HepG2 (cell line): ENCODE measurements at regions not wholly inside any gene's neighbourhood (a gene's known extent, or its start where the extent isn't known, plus 50 kb on each side); places are given as distances from the start of the nearest gene placed in this dataset.

Experiments
- ATAC-seq: fragments of 200-7000 bp; cut with Tn5 transposase; 3 replicates; pipeline ENCODE4 v1.9.1; 2020; ENCODE audit warnings: mild to moderate bottlenecking, moderate library complexity
- BruUV-seq: library from RNA; stranded (reverse); fragments of 400-500 nt; replicated peaks from 2 replicates; lab custom pipeline; 2021; lab: Mats Ljungman, UMichigan
- CTCF ChIA-PET: fragments of 300-600 bp; formaldehyde crosslinking; extraction: SDS; loops from one replicate; lab custom pipeline; 2021; ENCODE audit warnings: low total read pairs, inconsistent platforms, low intra/inter-chr PET ratio; lab: Yijun Ruan, JAX
- POLR2A ChIA-PET: fragments of 350-600 bp; sonication (Branson Sonifier 250); formaldehyde crosslinking; loops from one replicate; lab custom pipeline; 2020; ENCODE audit warnings: antibody characterized with exemption, inconsistent platforms; lab: Yijun Ruan, JAX
- DNase-seq: peaks from one replicate; pipeline ENCODE4 v3.0.0-alpha.2; 2015; ENCODE audit warnings: low spot score
- FAIRE-seq: peaks from 3 replicates; lab custom pipeline; 2011; peaks lifted over from hg19 to GRCh38; lab: Jason Lieb, UNC
- H2AFZ ChIP-seq: one replicate; pipeline ENCODE4 v1.6.1; 2011; ENCODE audit warnings: low read length, inconsistent platforms
- H3K27ac ChIP-seq: fragments of 300-600 bp; 3 replicates; pipeline ENCODE4 v1.8.0; 2011; ENCODE audit warnings: mixed run types, mild to moderate bottlenecking, mixed read lengths, low read length, inconsistent platforms; ENCODE audit not compliant: insufficient read depth; ENCODE audit errors: extremely low read length
- H3K27me3 ChIP-seq, 2 experiments: fragments of 200-600 bp in 1 of 2; 2 replicates in 1 of 2; 3 replicates in 1 of 2; pipeline versions ENCODE4 v1.6.0 to v1.8.0; 2011; ENCODE audit warnings: low read length in 2 of 2, mild to moderate bottlenecking in 2 of 2, moderate library complexity in 2 of 2, inconsistent platforms in 1 of 2; ENCODE audit not compliant: insufficient read depth in 2 of 2, control insufficient read depth in 1 of 2
- H3K36me3 ChIP-seq, 2 experiments: fragments of 200-600 bp in 1 of 2; replicated peaks in 1 of 2; 2 replicates in 1 of 2; 3 replicates in 1 of 2; pipeline versions ENCODE4 v1.5.1 to v1.8.0; 2011; ENCODE audit warnings: low read length in 2 of 2, inconsistent platforms in 1 of 2; ENCODE audit not compliant: insufficient read depth in 2 of 2, control insufficient read depth in 1 of 2
- H3K4me1 ChIP-seq: 2 replicates; pipeline ENCODE4 v1.5.1; 2012; ENCODE audit warnings: low read length, inconsistent platforms; ENCODE audit not compliant: insufficient read depth
- H3K4me2 ChIP-seq: 2 replicates; pipeline ENCODE4 v1.6.0; 2011; ENCODE audit warnings: low read depth, low read length, inconsistent platforms
- H3K4me3 ChIP-seq, 3 experiments: fragments of 200-600 bp in 1 of 3; sonication (generic), shearing (Covaris generic) in 1 of 3; replicated peaks in 1 of 3; 2 replicates each; pipeline ENCODE4 v1.5.1; 2011 to 2016; ENCODE audit warnings: low read length in 3 of 3, inconsistent platforms in 2 of 3, low read depth in 2 of 3, mild to moderate bottlenecking in 2 of 3, control low read depth in 1 of 3, mixed read lengths in 1 of 3; ENCODE audit not compliant: insufficient read depth in 1 of 3
- H3K79me2 ChIP-seq: one replicate; pipeline ENCODE4 v1.6.1; 2011; ENCODE audit warnings: low read length, inconsistent platforms; ENCODE audit not compliant: insufficient read depth
- H3K9ac ChIP-seq: 2 replicates; pipeline ENCODE4 v1.6.0; 2011; ENCODE audit warnings: mild to moderate bottlenecking, low read depth, low read length, inconsistent platforms; ENCODE audit not compliant: insufficient read depth
- H3K9me3 ChIP-seq: 2 replicates; pipeline ENCODE4 v1.5.1; 2012; ENCODE audit warnings: mild to moderate bottlenecking, low read length
- H4K20me1 ChIP-seq: 2 replicates; pipeline ENCODE4 v1.6.0; 2011; ENCODE audit warnings: inconsistent platforms, mild to moderate bottlenecking, low read length, moderate library complexity; ENCODE audit not compliant: insufficient read depth
- PRDM4 ChIP-seq: sonication (generic); formaldehyde crosslinking; IDR thresholded peaks from 2 replicates; pipeline ENCODE4 v1.9.0; 2021; ENCODE audit warnings: missing genetic modification reagents, borderline replicate concordance
- ZNF225 ChIP-seq: sonication (generic); formaldehyde crosslinking; IDR thresholded peaks from 2 replicates; pipeline ENCODE4 v1.4.0; 2020; ENCODE audit warnings: mild to moderate bottlenecking, missing genetic modification reagents
- WGBS: methylation state at CpG from one replicate; pipeline ENCODE4 v1.1.6; 2017; ENCODE audit warnings: low lambda C conversion rate; 5-methylcytosine and 5-hydroxymethylcytosine counted together
- in situ Hi-C: cut with HindIII; loops from 2 replicates; pipeline ENCODE4 v1.10.0; 2017; ENCODE audit warnings: low pct_unique_long_range_greater_than_20kb; ENCODE audit not compliant: extremely low pct_ligation_motif_present
- intact Hi-C: fragments of 100-400 bp; cut with micrococcal nuclease; formaldehyde crosslinking; loops from one replicate; pipeline ENCODE4 v1.10.0; 2022; ENCODE audit not compliant: unreplicated experiment
- TF ChIP-seq, protein P1 (sequence below): sonication (generic); formaldehyde crosslinking; IDR thresholded peaks from 2 replicates; pipeline ENCODE4 v1.4.0; 2020; ENCODE audit warnings: missing genetic modification reagents, mild to moderate bottlenecking, borderline replicate concordance

DNA sequence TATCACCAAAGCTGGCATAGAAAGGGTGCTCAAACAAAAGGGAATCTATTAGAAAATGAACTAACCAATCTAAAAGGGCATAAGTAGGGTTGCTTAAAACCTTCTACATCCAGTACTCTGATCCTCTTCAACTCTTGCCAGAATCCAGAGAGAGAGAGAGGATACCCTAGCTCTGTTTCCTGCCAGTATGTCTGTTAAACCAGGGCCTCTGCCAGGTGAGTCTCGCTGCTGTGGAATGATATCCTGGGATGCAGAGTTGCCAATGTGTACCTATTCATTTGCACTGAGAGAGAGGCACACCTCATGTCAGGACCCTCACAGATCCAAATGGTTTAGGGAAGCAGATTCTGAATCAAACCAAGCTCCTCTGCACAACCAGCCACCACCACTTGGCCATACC, 79.8 kb upstream of the DYNLRB2 start (continued):
- TF ChIP-seq, protein P1, sequence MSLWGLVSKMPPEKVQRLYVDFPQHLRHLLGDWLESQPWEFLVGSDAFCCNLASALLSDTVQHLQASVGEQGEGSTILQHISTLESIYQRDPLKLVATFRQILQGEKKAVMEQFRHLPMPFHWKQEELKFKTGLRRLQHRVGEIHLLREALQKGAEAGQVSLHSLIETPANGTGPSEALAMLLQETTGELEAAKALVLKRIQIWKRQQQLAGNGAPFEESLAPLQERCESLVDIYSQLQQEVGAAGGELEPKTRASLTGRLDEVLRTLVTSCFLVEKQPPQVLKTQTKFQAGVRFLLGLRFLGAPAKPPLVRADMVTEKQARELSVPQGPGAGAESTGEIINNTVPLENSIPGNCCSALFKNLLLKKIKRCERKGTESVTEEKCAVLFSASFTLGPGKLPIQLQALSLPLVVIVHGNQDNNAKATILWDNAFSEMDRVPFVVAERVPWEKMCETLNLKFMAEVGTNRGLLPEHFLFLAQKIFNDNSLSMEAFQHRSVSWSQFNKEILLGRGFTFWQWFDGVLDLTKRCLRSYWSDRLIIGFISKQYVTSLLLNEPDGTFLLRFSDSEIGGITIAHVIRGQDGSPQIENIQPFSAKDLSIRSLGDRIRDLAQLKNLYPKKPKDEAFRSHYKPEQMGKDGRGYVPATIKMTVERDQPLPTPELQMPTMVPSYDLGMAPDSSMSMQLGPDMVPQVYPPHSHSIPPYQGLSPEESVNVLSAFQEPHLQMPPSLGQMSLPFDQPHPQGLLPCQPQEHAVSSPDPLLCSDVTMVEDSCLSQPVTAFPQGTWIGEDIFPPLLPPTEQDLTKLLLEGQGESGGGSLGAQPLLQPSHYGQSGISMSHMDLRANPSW (CRISPR knock-in tag) = no peak
- TF ChIP-seq, all 625 proteins: peak for 0

DNA sequence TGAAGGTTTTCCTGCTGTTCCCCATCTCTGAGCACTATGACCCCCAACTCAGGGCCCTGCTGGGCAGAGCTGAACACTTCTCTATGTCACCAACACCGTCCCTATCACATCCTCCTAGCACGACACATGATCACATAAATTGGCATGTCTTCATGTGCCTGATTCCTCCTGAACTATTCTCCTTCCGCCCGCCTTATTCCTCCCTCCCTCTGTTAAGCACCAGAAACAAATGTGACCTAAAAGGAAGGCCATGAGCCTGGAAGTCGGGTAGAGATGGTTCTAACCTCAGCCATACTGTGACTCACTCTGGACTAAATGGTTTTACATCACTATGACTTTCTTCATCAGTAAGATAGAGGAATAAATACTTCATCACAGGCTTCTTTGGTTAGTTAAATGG, 80.8 kb upstream of the DYNLRB2 start:
- H2AFZ ChIP-seq = no peak overlapping the region
- no peaks in the 10 kb centered on the region for H3K79me2 ChIP-seq
- no peaks in the 10 kb centered on the region for H4K20me1 ChIP-seq
- BruUV-seq = no TSS peak
- H3K27me3 ChIP-seq = peaks cover 0 to 28% of the 10 kb centered on the region in 2 experiments; a peak in 4 of 5 replicates
- no peaks in the 10 kb centered on the region for H3K36me3 ChIP-seq
- H3K27ac ChIP-seq = no peak overlapping the region
- POLR2A ChIA-PET = no interaction called here
- peaks cover 21% of the 10 kb centered on the region for H3K4me1 ChIP-seq
- CTCF ChIA-PET = no interaction called here
- intact Hi-C loops = loop anchor here (10.0 kb wide), 1 partner anchor 365 kb away; no protein-coding TSS in a partner anchor
- TF ChIP-seq ZNF225 (CRISPR knock-in tag) (no peak), PRDM4 (CRISPR knock-in tag) (no peak)
- in situ Hi-C loops = loop anchor here (10.0 kb wide), 1 partner anchor 55 kb away; no protein-coding TSS in a partner anchor
- no peak for FAIRE-seq
- no peak for ATAC-seq
- WGBS = 13% methylated on average over 4 of the region's 5 CpGs
- no peak overlapping the region for H3K4me2 ChIP-seq
- no peak overlapping the region for H3K9ac ChIP-seq
- H3K9me3 ChIP-seq = no peaks in the 10 kb centered on the region
- DNase-seq = no peak
- H3K4me3 ChIP-seq = no peak overlapping the region
